Panc1 (cell line): ENCODE measurements at regions not wholly inside any gene's neighbourhood (a gene's known extent, or its start where the extent isn't known, plus 50 kb on each side); places are given as distances from the start of the nearest gene placed in this dataset.

ENCODE experiments used
- ATAC-seq: fragments of 200-7000 bp; cut with Tn5 transposase; 2 replicates; pipeline ENCODE4 v1.9.1; 2020; ENCODE audit warnings: mild to moderate bottlenecking, moderate library complexity
- BruUV-seq: library from RNA; stranded (reverse); fragments of 400-500 nt; replicated peaks from 2 replicates; lab custom pipeline; 2021; lab: Mats Ljungman, UMichigan
- CTCF ChIA-PET: fragments of 300-600 bp; sonication (Branson Sonifier 250); formaldehyde crosslinking; loops from one replicate; lab custom pipeline; 2022; ENCODE audit warnings: antibody characterized with exemption; lab: Charles Lee
- POLR2A ChIA-PET: fragments of 300-600 bp; sonication (Branson Sonifier 250); formaldehyde crosslinking; loops from one replicate; lab custom pipeline; 2022; ENCODE audit warnings: antibody characterized with exemption; lab: Charles Lee
- DNase-seq: peaks from one replicate; pipeline ENCODE4 v3.0.0-alpha.2; 2010; ENCODE audit warnings: low read depth, low spot score
- H3K27ac ChIP-seq: 2 replicates; pipeline ENCODE4 v1.5.1; 2011; ENCODE audit warnings: mild to moderate bottlenecking, low read length, inconsistent platforms
- H3K27me3 ChIP-seq: fragments of 200-500 bp; sonication (Bioruptor generic); 2 replicates; pipeline ENCODE4 v1.6.0; 2014; ENCODE audit warnings: low read length, inconsistent platforms; ENCODE audit not compliant: control insufficient read depth, insufficient read depth
- H3K36me3 ChIP-seq: fragments of 200-500 bp; sonication (Bioruptor generic); 2 replicates; pipeline ENCODE4 v1.5.1; 2014; ENCODE audit warnings: inconsistent platforms, mild to moderate bottlenecking, low read length, moderate library complexity; ENCODE audit not compliant: control insufficient read depth, insufficient read depth
- H3K4me1 ChIP-seq: 2 replicates; pipeline ENCODE4 v1.5.1; 2011; ENCODE audit warnings: inconsistent platforms, mild to moderate bottlenecking, low read length, moderate library complexity; ENCODE audit not compliant: control insufficient read depth, insufficient read depth
- H3K4me3 ChIP-seq, 2 experiments: 2 replicates each; pipeline ENCODE4 v1.5.1; 2011 to 2012; ENCODE audit warnings: low read depth in 2 of 2, low read length in 2 of 2, mild to moderate bottlenecking in 2 of 2, inconsistent platforms in 1 of 2, moderate library complexity in 1 of 2
- H3K9me3 ChIP-seq: fragments of 200-500 bp; sonication (Bioruptor generic); 2 replicates; pipeline ENCODE4 v1.5.1; 2014; ENCODE audit warnings: low read depth, mild to moderate bottlenecking, inconsistent platforms, low read length, moderate library complexity; ENCODE audit not compliant: control insufficient read depth, insufficient read depth
- POLR2AphosphoS5 ChIP-seq: IDR thresholded peaks from 2 replicates; pipeline ENCODE4 v1.6.1; 2012; ENCODE audit warnings: mild to moderate bottlenecking, low read depth, low read length, moderate library complexity
- SIN3A ChIP-seq: IDR thresholded peaks from 2 replicates; pipeline ENCODE4 v1.6.1; 2012; ENCODE audit warnings: low read depth, mild to moderate bottlenecking, low read length, moderate library complexity, borderline replicate concordance; ENCODE audit not compliant: insufficient read depth
- TCF7L2 ChIP-seq: IDR thresholded peaks from 2 replicates; pipeline ENCODE4 v1.6.1; 2011; ENCODE audit warnings: mild to moderate bottlenecking, low read depth, low read length, inconsistent platforms
- in situ Hi-C: cut with HindIII; loops from 2 replicates; pipeline ENCODE4 v1.10.0; 2016; ENCODE audit warnings: low sequenced_read_pairs, low pct_unique_long_range_greater_than_20kb
- intact Hi-C: fragments of 100-400 bp; cut with micrococcal nuclease; formaldehyde crosslinking; loops from one replicate; pipeline ENCODE4 v1.10.0; 2022; ENCODE audit not compliant: unreplicated experiment
- TF ChIP-seq, protein P1 (sequence below): fragments of 450-650 bp; IDR thresholded peaks from 2 replicates; pipeline ENCODE4 v1.5.1; 2017; ENCODE audit warnings: mild to moderate bottlenecking
- TF ChIP-seq, protein P2 (sequence below), 2 experiments: IDR thresholded peaks; 2 replicates each; pipeline ENCODE4 v1.6.1; 2011 to 2012; ENCODE audit warnings: low read depth in 2 of 2, control low read depth in 1 of 2, low read length in 1 of 2, mild to moderate bottlenecking in 1 of 2, moderate library complexity in 1 of 2; ENCODE audit not compliant: insufficient read depth in 1 of 2

DNA sequence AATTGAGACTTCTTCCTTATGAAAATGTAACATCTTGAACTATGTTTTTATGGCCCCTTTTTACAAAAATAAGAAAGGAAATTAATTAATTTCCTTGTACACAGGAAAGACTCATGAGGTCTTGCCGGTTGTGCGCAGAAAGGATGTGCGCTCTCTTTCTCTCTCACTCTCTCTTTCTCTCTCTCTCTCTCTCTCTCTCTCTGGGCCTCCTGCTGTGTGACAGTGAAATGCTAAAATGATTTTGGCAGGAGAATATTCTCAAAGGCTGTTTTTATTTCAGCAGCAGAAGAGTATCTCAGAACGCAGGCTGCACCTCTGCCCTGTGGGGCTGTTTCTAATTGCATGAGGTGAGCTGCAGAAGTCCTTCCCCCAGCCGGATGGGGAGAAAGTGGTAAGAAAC is 349.0 kb downstream of the MID1IP1 start:
- H3K4me3 ChIP-seq, result no peak overlapping the region
- H3K9me3 ChIP-seq, result no peaks in the 10 kb centered on the region
- in situ Hi-C loops (no loop called here), intact Hi-C loops (no loop called here)
- H3K27ac ChIP-seq, result no peak overlapping the region
- no TSS peak for BruUV-seq
- ChIA-PET CTCF (no interaction called here), POLR2A (no interaction called here)
- no peaks in the 10 kb centered on the region for H3K4me1 ChIP-seq
- TF ChIP-seq, protein P1, sequence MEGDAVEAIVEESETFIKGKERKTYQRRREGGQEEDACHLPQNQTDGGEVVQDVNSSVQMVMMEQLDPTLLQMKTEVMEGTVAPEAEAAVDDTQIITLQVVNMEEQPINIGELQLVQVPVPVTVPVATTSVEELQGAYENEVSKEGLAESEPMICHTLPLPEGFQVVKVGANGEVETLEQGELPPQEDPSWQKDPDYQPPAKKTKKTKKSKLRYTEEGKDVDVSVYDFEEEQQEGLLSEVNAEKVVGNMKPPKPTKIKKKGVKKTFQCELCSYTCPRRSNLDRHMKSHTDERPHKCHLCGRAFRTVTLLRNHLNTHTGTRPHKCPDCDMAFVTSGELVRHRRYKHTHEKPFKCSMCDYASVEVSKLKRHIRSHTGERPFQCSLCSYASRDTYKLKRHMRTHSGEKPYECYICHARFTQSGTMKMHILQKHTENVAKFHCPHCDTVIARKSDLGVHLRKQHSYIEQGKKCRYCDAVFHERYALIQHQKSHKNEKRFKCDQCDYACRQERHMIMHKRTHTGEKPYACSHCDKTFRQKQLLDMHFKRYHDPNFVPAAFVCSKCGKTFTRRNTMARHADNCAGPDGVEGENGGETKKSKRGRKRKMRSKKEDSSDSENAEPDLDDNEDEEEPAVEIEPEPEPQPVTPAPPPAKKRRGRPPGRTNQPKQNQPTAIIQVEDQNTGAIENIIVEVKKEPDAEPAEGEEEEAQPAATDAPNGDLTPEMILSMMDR, result no peak
- TF ChIP-seq SIN3A (no peak), TCF7L2 (no peak), POLR2AphosphoS5 (no peak)
- TF ChIP-seq, protein P2, sequence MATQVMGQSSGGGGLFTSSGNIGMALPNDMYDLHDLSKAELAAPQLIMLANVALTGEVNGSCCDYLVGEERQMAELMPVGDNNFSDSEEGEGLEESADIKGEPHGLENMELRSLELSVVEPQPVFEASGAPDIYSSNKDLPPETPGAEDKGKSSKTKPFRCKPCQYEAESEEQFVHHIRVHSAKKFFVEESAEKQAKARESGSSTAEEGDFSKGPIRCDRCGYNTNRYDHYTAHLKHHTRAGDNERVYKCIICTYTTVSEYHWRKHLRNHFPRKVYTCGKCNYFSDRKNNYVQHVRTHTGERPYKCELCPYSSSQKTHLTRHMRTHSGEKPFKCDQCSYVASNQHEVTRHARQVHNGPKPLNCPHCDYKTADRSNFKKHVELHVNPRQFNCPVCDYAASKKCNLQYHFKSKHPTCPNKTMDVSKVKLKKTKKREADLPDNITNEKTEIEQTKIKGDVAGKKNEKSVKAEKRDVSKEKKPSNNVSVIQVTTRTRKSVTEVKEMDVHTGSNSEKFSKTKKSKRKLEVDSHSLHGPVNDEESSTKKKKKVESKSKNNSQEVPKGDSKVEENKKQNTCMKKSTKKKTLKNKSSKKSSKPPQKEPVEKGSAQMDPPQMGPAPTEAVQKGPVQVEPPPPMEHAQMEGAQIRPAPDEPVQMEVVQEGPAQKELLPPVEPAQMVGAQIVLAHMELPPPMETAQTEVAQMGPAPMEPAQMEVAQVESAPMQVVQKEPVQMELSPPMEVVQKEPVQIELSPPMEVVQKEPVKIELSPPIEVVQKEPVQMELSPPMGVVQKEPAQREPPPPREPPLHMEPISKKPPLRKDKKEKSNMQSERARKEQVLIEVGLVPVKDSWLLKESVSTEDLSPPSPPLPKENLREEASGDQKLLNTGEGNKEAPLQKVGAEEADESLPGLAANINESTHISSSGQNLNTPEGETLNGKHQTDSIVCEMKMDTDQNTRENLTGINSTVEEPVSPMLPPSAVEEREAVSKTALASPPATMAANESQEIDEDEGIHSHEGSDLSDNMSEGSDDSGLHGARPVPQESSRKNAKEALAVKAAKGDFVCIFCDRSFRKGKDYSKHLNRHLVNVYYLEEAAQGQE (IDR thresholded peaks at IDR 0.05; ENCODE audit: insufficient read depth in 1 of 2, low read depth in 2 of 2, low read length in 1 of 2), result no peak
- ATAC-seq (no peak), DNase-seq (no peak)
- no peaks in the 10 kb centered on the region for H3K36me3 ChIP-seq
- no peaks in the 10 kb centered on the region for H3K27me3 ChIP-seq

DNA sequence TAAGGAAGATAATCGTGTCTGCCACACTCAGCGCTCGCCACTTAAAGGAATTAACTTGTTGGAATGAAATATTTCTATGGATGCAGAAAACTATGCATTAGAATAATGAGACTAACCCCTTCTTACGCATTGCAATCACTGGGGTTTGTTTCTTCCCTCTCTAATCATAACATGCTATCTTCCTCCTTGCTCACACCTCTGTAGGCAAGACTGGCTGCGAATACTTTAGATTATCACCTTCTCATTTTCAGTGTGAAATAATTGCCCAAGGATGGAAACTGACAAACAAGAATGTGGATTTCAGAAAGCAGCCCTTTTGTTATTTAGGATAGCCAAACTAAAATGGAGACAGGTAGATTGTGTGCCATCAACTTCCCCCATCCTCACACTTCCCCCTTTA is 349.4 kb downstream of the MID1IP1 start:
- BruUV-seq, result no TSS peak
- H3K9me3 ChIP-seq, result no peaks in the 10 kb centered on the region
- no peak overlapping the region for H3K4me3 ChIP-seq
- in situ Hi-C loops, result no loop called here
- POLR2A ChIA-PET, result no interaction called here
- no peak overlapping the region for H3K27ac ChIP-seq
- no peaks in the 10 kb centered on the region for H3K27me3 ChIP-seq
- TF ChIP-seq, protein P2 (IDR thresholded peaks at IDR 0.05; ENCODE audit: insufficient read depth in 1 of 2, low read depth in 2 of 2, low read length in 1 of 2), result no peak
- TF ChIP-seq SIN3A, result no peak
- CTCF ChIA-PET, result no interaction called here
- H3K4me1 ChIP-seq, result no peaks in the 10 kb centered on the region
- intact Hi-C loops, result no loop called here
- H3K36me3 ChIP-seq, result no peaks in the 10 kb centered on the region
- ATAC-seq (no peak), DNase-seq (no peak)
